ENCODE measurements at regions not wholly inside any gene's neighbourhood (a gene's known extent, or its start where the extent isn't known, plus 50 kb on each side); places are given as distances from the start of the nearest gene placed in this dataset.

DNA sequence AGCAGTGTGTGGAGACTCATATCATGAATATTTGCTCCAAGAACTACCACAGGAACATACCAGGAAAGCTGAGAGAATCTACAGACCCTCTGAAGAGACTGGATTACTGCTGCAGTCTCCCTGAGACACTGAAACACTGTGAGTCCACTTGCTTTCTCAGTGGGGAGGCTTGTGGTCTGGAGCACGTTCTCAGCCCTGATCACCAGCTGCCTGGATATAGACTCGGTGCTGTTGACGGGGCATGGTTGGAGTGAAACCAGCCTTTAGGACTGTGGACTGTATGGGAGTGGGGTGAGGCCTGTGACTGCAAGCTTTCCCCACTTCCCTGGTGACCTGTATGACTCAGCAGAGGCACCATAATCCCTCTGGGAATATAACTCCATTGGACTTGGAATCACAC lies 525.8 kb upstream of the FBXO33 start:
- TF ChIP-seq POLR2AphosphoS5 (IDR thresholded peaks at IDR 0.05; ENCODE audit: low read depth, low read length), result no peak
- TF ChIP-seq FOXM1 (IDR thresholded peaks at IDR 0.05; ENCODE audit: low read depth), result no peak
- TF ChIP-seq, protein P1, sequence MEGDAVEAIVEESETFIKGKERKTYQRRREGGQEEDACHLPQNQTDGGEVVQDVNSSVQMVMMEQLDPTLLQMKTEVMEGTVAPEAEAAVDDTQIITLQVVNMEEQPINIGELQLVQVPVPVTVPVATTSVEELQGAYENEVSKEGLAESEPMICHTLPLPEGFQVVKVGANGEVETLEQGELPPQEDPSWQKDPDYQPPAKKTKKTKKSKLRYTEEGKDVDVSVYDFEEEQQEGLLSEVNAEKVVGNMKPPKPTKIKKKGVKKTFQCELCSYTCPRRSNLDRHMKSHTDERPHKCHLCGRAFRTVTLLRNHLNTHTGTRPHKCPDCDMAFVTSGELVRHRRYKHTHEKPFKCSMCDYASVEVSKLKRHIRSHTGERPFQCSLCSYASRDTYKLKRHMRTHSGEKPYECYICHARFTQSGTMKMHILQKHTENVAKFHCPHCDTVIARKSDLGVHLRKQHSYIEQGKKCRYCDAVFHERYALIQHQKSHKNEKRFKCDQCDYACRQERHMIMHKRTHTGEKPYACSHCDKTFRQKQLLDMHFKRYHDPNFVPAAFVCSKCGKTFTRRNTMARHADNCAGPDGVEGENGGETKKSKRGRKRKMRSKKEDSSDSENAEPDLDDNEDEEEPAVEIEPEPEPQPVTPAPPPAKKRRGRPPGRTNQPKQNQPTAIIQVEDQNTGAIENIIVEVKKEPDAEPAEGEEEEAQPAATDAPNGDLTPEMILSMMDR (IDR thresholded peaks at IDR 0.05), result no peak
- no peak for TF ChIP-seq EZH2phosphoT487 (IDR thresholded peaks at IDR 0.05; ENCODE audit: borderline replicate concordance, low read depth)
- TF ChIP-seq, protein P2, sequence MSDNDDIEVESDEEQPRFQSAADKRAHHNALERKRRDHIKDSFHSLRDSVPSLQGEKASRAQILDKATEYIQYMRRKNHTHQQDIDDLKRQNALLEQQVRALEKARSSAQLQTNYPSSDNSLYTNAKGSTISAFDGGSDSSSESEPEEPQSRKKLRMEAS (IDR thresholded peaks at IDR 0.05; ENCODE audit: low read depth), result no peak
